Ovary (tissue), 7 donors: ENCODE measurements at regions not wholly inside any gene's neighbourhood (a gene's known extent, or its start where the extent isn't known, plus 50 kb on each side); places are given as distances from the start of the nearest gene placed in this dataset.
A peak's percentile ranks its signal among the peaks of the same experiment; 100 is the strongest.

Experiments
- DNase-seq, 5 donors: peaks; one replicate each; pipeline ENCODE4 v3.0.0-alpha.2; 2019 to 2020
- H3K27ac ChIP-seq, 2 donors: fragments of 200-600 bp; one replicate each; pipeline versions ENCODE4 v1.5.1 to v1.8.0; 2019 to 2022
- H3K27me3 ChIP-seq: fragments of 200-600 bp; one replicate; pipeline ENCODE4 v1.8.0; 2022
- H3K36me3 ChIP-seq: fragments of 200-600 bp; sonication (generic); one replicate; pipeline ENCODE4 v1.5.1; 2019
- H3K4me1 ChIP-seq: one replicate; pipeline ENCODE4 v1.8.1; 2013; ENCODE audit warnings: mild to moderate bottlenecking, moderate library complexity; ENCODE audit not compliant: insufficient read depth
- H3K4me3 ChIP-seq: fragments of 200-600 bp; sonication (generic); one replicate; pipeline ENCODE4 v1.5.1; 2017
- H3K9me3 ChIP-seq, 2 donors: fragments of 200-600 bp in 1 of 2; sonication (generic) in 1 of 2; one replicate each; pipeline versions ENCODE4 v1.5.1 to v1.8.1; 2013 to 2019; ENCODE audit warnings: mild to moderate bottlenecking in 1 of 2, moderate library complexity in 1 of 2
- EP300 ChIP-seq: sonication (generic); formaldehyde crosslinking; IDR thresholded peaks from one replicate; pipeline ENCODE4 v1.6.1; 2017; ENCODE audit warnings: antibody characterized with exemption
- POLR2A ChIP-seq: fragments of 450-650 bp; IDR thresholded peaks from one replicate; pipeline ENCODE4 v1.6.1; 2017; ENCODE audit warnings: antibody characterized with exemption, mild to moderate bottlenecking, moderate library complexity
- WGBS, 3 donors: extraction: QIAGEN DNeasy Blood & Tissue Kit in 1 of 3; methylation state at CpG; one replicate each; pipeline versions ENCODE4 v1.1.5 to v1.1.7; 2013 to 2017; 5-methylcytosine and 5-hydroxymethylcytosine counted together
- intact Hi-C, 4 donors: fragments of 100-400 bp; cut with DNase I; formaldehyde crosslinking; loops; one replicate each; pipeline versions ENCODE4 v1.11.0 to v1.15.1; 2022 to 2023
- TF ChIP-seq, protein P1 (sequence below), 3 donors: fragments of 450-650 bp in 2 of 3; fragments of 200-600 bp in 1 of 3; IDR thresholded peaks; one replicate each; pipeline versions ENCODE4 v1.5.1 to v1.8.0; 2016 to 2022; ENCODE audit warnings: antibody characterized with exemption in 3 of 3, mild to moderate bottlenecking in 1 of 3
- donor health status: DM: no; HTN: no; CAD: no; lungs with moderate emphysema.
- donor health status: DM: no; HTN: no; CAD: no.
- donor health status: Bipolar disorder and iron deficiency.
- donor health status: DM: no; HTN: no; CAD: no.
- donor health status: DM: yes; HTN: yes; CAD: no.

DNA sequence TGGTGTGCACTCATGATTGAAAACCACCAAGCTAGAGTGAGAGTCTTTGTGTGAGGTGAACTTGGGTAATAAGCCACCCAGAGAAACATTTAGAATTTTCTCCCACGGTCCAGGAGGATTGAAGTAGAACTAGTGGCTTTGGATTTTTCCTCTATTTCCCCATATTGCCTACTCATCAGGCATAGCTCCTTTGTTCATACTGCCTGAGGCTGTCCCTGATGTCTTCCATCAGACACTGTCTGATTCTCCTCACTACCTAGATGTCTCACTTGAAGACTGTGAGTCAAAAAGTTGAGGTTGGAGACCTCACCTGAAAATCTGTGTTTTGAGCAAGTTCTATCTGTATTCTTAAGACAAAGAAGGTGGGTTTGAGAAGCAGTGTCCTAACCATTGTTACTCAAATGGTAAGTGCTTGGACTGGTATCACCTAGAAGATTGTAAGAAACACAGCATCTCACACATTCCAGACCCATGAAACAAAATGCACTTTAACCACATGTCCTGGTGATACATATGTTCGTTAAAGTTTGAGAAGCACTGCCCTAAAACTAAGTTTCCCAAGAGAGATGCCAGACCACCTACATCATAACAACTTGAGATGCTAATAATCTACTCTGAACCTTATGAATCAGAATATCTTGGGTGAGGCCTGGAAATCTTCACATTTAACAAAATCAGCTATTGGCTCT lies 523.4 kb upstream of the BTBD3 start:
- WGBS, 3 donors = 79 to 91% (median 81%) methylated on average over 2 of the region's 2 CpGs
- no peak overlapping the region for H3K27ac ChIP-seq
- H3K4me3 ChIP-seq = no peak overlapping the region
- H3K9me3 ChIP-seq = no peaks in the 10 kb centered on the region
- no peaks in the 10 kb centered on the region for H3K27me3 ChIP-seq
- H3K4me1 ChIP-seq = no peaks in the 10 kb centered on the region
- DNase-seq = no peak
- intact Hi-C loops = no loop called here
- TF ChIP-seq, protein P1, sequence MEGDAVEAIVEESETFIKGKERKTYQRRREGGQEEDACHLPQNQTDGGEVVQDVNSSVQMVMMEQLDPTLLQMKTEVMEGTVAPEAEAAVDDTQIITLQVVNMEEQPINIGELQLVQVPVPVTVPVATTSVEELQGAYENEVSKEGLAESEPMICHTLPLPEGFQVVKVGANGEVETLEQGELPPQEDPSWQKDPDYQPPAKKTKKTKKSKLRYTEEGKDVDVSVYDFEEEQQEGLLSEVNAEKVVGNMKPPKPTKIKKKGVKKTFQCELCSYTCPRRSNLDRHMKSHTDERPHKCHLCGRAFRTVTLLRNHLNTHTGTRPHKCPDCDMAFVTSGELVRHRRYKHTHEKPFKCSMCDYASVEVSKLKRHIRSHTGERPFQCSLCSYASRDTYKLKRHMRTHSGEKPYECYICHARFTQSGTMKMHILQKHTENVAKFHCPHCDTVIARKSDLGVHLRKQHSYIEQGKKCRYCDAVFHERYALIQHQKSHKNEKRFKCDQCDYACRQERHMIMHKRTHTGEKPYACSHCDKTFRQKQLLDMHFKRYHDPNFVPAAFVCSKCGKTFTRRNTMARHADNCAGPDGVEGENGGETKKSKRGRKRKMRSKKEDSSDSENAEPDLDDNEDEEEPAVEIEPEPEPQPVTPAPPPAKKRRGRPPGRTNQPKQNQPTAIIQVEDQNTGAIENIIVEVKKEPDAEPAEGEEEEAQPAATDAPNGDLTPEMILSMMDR (IDR thresholded peaks at IDR 0.05) = no peak
- TF ChIP-seq POLR2A (no peak), EP300 (no peak)
- H3K36me3 ChIP-seq = no peaks in the 10 kb centered on the region

DNA sequence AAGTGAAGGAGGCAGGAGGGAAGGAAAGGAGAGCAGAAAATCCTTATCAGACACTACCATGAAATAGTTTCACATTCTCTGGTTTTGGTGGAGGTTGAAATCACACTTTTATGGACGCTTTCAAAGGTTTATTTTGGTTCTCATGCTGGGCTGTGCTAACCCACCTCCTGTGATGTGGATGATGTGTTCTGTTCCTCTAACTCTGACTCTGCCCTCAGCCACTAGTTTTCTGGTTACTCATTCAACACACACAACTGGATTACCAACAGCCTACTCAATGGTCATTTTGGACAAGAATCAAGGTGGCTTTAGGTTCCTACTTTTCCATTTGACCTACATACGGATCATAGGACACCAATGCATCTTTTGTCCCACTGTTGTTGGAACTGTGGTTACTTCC lies 522.1 kb upstream of the BTBD3 start:
- H3K9me3 ChIP-seq = no peaks in the 10 kb centered on the region
- WGBS, 3 donors = 83 to 87% (median 85%) methylated on average over 2 of the region's 2 CpGs
- no peaks in the 10 kb centered on the region for H3K27me3 ChIP-seq
- H3K4me3 ChIP-seq = no peak overlapping the region
- intact Hi-C loops = no loop called here
- H3K4me1 ChIP-seq = no peaks in the 10 kb centered on the region
- TF ChIP-seq POLR2A = no peak
- DNase-seq = no peak
- no peak overlapping the region for H3K27ac ChIP-seq
- H3K36me3 ChIP-seq = no peaks in the 10 kb centered on the region

DNA sequence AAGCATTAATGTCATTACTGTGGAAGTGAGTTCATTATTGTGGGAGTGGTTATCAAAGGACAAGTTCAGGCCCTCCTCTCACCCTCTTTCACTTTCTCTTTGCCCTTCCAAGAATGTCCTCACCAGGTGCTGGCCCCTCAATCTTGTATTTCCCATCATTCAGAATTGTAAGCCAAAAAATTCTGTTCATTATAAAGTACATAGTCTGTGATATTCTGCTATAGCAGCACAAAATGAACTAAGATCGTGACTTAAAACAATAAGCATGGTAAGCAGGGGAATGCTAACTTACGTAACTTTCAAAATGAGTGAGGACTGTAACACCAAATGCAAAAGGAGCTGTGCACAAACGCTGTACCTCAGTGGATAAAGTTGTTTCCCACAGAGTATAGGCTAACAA lies 515.7 kb upstream of the BTBD3 start:
- intact Hi-C loops = no loop called here
- WGBS, 3 donors = 90 to 92% (median 90%) methylated on average over 3 of the region's 3 CpGs
- DNase-seq = no peak

DNA sequence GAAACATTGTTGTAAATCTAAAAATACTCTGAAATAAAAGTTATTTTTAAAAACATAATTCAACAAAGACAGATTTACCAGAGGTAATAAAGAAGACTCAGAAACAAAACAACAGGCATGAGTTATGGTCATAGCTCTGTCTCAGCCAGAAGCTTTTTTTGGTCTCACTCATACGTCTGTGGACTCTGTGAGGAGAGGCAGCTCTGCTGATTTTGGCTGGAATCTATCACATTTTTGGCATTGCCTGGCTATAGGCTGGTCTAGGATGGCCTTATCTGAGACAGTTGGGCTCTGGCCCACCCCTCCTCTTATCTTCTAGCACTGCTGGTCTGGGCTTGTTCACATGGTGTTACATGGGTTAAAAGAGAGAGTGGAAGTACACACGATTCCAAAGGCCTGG lies 514.0 kb upstream of the BTBD3 start:
- TF ChIP-seq, protein P1 (IDR thresholded peaks at IDR 0.05) = no peak
- no peak for TF ChIP-seq POLR2A
- TF ChIP-seq EP300 = no peak
- Histone ChIP-seq H3K9me3 (no peaks in the 10 kb centered on the region), H3K4me3 (no peak overlapping the region), H3K36me3 (no peaks in the 10 kb centered on the region), H3K4me1 (no peaks in the 10 kb centered on the region), H3K27me3 (no peaks in the 10 kb centered on the region), H3K27ac (no peak overlapping the region)
- peak in 3 of 5 donors; percentile 31 to 44 (median 39) for DNase-seq
- intact Hi-C loops = no loop called here
- 1 to 5% (median 4%) methylated on average over 2 of the region's 2 CpGs for WGBS, 3 donors

More for the DNA sequence above, 515.7 kb upstream of the BTBD3 start:
- no peaks in the 10 kb centered on the region for H3K27me3 ChIP-seq
- H3K27ac ChIP-seq = no peak overlapping the region
- H3K36me3 ChIP-seq = no peaks in the 10 kb centered on the region
- H3K9me3 ChIP-seq = no peaks in the 10 kb centered on the region
- H3K4me1 ChIP-seq = no peaks in the 10 kb centered on the region
- no peak overlapping the region for H3K4me3 ChIP-seq
- TF ChIP-seq POLR2A (no peak), EP300 (no peak)
- TF ChIP-seq, protein P1 (IDR thresholded peaks at IDR 0.05) = no peak

DNA sequence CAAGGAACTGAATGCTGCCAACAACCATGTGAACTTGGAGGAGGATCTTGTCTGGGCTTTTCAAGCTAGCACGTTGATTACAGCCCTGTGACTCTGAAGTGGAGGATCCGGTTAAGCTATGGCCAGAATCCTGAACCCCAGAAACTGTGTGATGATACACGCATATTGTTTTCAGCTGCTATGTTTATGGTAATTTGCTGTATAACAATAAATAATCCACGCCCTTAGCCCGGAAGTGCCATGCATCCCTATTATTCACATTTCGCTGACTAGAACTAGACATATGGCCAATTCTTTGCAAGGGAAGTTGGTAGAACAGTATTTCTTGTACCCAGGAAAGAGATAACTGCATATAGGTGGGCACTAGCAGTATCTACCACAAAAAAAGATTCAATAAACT lies 510.8 kb upstream of the BTBD3 start:
- H3K9me3 ChIP-seq = no peaks in the 10 kb centered on the region
- intact Hi-C loops = no loop called here
- no peaks in the 10 kb centered on the region for H3K36me3 ChIP-seq
- TF ChIP-seq, protein P1 (IDR thresholded peaks at IDR 0.05) = no peak
- TF ChIP-seq EP300 = no peak
- no peak for TF ChIP-seq POLR2A
- WGBS, 3 donors = 83 to 89% (median 88%) methylated on average over 6 of the region's 6 CpGs
- no peak overlapping the region for H3K27ac ChIP-seq
- H3K4me1 ChIP-seq = no peaks in the 10 kb centered on the region
- H3K27me3 ChIP-seq = no peaks in the 10 kb centered on the region
- no peak overlapping the region for H3K4me3 ChIP-seq
- DNase-seq = no peak
